ENCODE measurements at regions not wholly inside any gene's neighbourhood (a gene's known extent, or its start where the extent isn't known, plus 50 kb on each side); places are given as distances from the start of the nearest gene placed in this dataset.

DNA sequence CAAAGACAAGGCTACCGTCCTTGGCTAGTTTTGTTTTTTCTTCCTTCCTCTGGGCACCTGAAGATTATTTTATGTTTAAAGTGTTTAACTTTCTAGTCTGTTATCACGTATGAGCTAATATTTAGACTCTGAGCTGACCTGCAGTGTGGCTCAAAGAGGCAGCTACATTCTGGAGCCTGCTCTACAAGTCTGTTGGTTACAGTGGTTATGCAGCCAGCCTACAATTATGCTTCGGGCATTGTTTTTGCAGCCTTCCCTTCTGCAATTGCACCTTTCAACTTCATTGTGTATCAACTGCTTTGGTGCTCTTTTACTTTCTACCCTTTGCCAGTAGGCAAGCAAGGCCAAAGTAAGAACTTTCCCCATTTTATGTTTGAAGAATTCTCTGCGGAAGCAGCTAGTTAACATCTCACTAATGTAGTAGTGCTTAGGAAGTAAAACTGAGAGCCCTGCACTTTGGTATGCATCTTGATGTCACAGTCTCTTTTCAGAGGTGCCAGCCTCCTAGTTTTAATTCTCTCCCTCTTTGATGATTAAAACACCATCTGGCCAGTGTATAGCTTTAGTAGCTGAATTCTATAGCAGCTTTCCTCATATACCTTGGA, 322.1 kb downstream of the FAM170A start:
- no peak for TF ChIP-seq CTCF (IDR thresholded peaks at IDR 0.05; ENCODE audit: low read depth, low read length)
- TF ChIP-seq POLR2A (IDR thresholded peaks at IDR 0.05; ENCODE audit: extremely low read depth, insufficient read length), result no peak
- TF ChIP-seq MYC (IDR thresholded peaks at IDR 0.05; ENCODE audit: low read depth, low read length), result no peak
- no peak for TF ChIP-seq MAX (IDR thresholded peaks at IDR 0.05; ENCODE audit: low read depth, low read length)

Measured in NB4 (cell line).